GM12878 (cell line): ENCODE measurements at regions not wholly inside any gene's neighbourhood (a gene's known extent, or its start where the extent isn't known, plus 50 kb on each side); places are given as distances from the start of the nearest gene placed in this dataset.

Experiments used
- ATAC-seq: fragments of 200-7000 bp; cut with Tn5 transposase; 3 replicates; pipeline ENCODE4 v1.9.1; 2020; ENCODE audit warnings: mild to moderate bottlenecking, moderate library complexity
- BruUV-seq: library from RNA; stranded (reverse); fragments of 400-500 nt; replicated peaks from 2 replicates; lab custom pipeline; 2021; lab: Mats Ljungman, UMichigan
- CTCF ChIA-PET: fragments of 300-600 bp; sonication (Branson Sonifier 250); formaldehyde crosslinking; extraction: SDS; loops from one replicate; lab custom pipeline; 2021; ENCODE audit warnings: inconsistent platforms; lab: Yijun Ruan, JAX
- POLR2A ChIA-PET: fragments of 350-600 bp; formaldehyde crosslinking; extraction: SDS; loops from one replicate; lab custom pipeline; 2021; ENCODE audit warnings: inconsistent platforms; lab: Charles Lee
- RAD21 ChIA-PET: fragments of 300-600 bp; sonication (Branson Sonifier 250); formaldehyde crosslinking; loops from one replicate; lab custom pipeline; 2023; ENCODE audit warnings: antibody characterized with exemption; ENCODE audit not compliant: unreplicated experiment; lab: Charles Lee
- SMC1A ChIA-PET: fragments of 300-600 bp; sonication (Branson Sonifier 250); formaldehyde crosslinking; loops from one replicate; lab custom pipeline; 2023; ENCODE audit not compliant: unreplicated experiment, uncharacterized antibody; lab: Charles Lee
- DNase-seq: peaks from one replicate; pipeline ENCODE4 v3.0.0-alpha.2; 2011; ENCODE audit warnings: low read depth, low spot score
- FAIRE-seq: peaks from 3 replicates; lab custom pipeline; 2011; peaks lifted over from hg19 to GRCh38; lab: Jason Lieb, UNC
- H2AFZ ChIP-seq: 2 replicates; pipeline ENCODE4 v1.6.0; 2011; ENCODE audit warnings: low read depth, low read length, control low read depth; ENCODE audit not compliant: control insufficient read depth
- H3K27ac ChIP-seq: 2 replicates; pipeline ENCODE4 v1.5.1; 2011; ENCODE audit warnings: control low read depth; ENCODE audit not compliant: control insufficient read depth, insufficient read depth
- H3K27me3 ChIP-seq, 2 experiments: replicated peaks in 1 of 2; 2 replicates each; pipeline versions ENCODE4 v1.6.0 to v1.6.1; 2011; ENCODE audit warnings: low read length in 1 of 2; ENCODE audit not compliant: control insufficient read depth in 2 of 2, insufficient read depth in 2 of 2
- H3K36me3 ChIP-seq, 2 experiments: 2 replicates each; pipeline ENCODE4 v1.5.1; 2011; ENCODE audit warnings: low read length in 1 of 2; ENCODE audit not compliant: control insufficient read depth in 2 of 2, insufficient read depth in 2 of 2
- H3K4me1 ChIP-seq: 2 replicates; pipeline ENCODE4 v1.6.1; 2011; ENCODE audit warnings: mild to moderate bottlenecking, low read length, moderate library complexity, mixed read lengths; ENCODE audit not compliant: control insufficient read depth, insufficient read depth
- H3K4me2 ChIP-seq: 2 replicates; pipeline ENCODE4 v1.6.0; 2011; ENCODE audit warnings: control low read depth; ENCODE audit not compliant: control insufficient read depth, insufficient read depth
- H3K4me3 ChIP-seq: fragments of 200-600 bp; sonication (generic); 2 replicates; pipeline ENCODE4 v1.5.1; 2016
- H3K79me2 ChIP-seq: 2 replicates; pipeline ENCODE4 v1.6.0; 2011; ENCODE audit warnings: low read length; ENCODE audit not compliant: control insufficient read depth, insufficient read depth
- H3K9ac ChIP-seq: 2 replicates; pipeline ENCODE4 v1.8.0; 2011; ENCODE audit warnings: low read length, control low read depth, mixed read lengths; ENCODE audit not compliant: control insufficient read depth, insufficient read depth
- H3K9me3 ChIP-seq: replicated peaks from 3 replicates; pipeline ENCODE4 v1.5.1; 2011; ENCODE audit warnings: mild to moderate bottlenecking, low read length; ENCODE audit not compliant: control insufficient read depth, insufficient read depth
- H4K20me1 ChIP-seq: 2 replicates; pipeline ENCODE4 v1.6.0; 2011; ENCODE audit not compliant: control insufficient read depth, insufficient read depth
- HDAC2 ChIP-seq: fragments of 200-600 bp; sonication (generic); IDR thresholded peaks from 2 replicates; pipeline ENCODE4 v1.6.1; 2017
- IRF4 ChIP-seq: IDR thresholded peaks from 2 replicates; pipeline ENCODE4 v1.6.1; 2011; ENCODE audit warnings: low read depth, low read length
- PAX5 ChIP-seq: IDR thresholded peaks from 2 replicates; pipeline ENCODE4 v1.6.1; 2011; ENCODE audit warnings: low read depth, low read length, borderline replicate concordance
- POLR2A ChIP-seq: IDR thresholded peaks from 2 replicates; pipeline ENCODE4 v1.6.1; 2011; ENCODE audit warnings: low read depth, mild to moderate bottlenecking, low read length
- YBX1 ChIP-seq: fragments of 450-650 bp; IDR thresholded peaks from 2 replicates; pipeline ENCODE4 v1.6.1; 2016; ENCODE audit warnings: antibody characterized with exemption
- WGBS: methylation state at CpG from one replicate; pipeline ENCODE4 v1.1.6; 2016; ENCODE audit warnings: low lambda C conversion rate; ENCODE audit not compliant: insufficient replicate concordance, insufficient coverage; ENCODE audit errors: missing lambda C conversion rate; 5-methylcytosine and 5-hydroxymethylcytosine counted together
- in situ Hi-C: fragments of 300-500 bp; cut with MboI; formaldehyde crosslinking; loops from 9 replicates; pipeline ENCODE4 v1.14.3; 2018; ENCODE audit warnings: mixed read lengths
- intact Hi-C: fragments of 100-400 bp; cut with micrococcal nuclease; formaldehyde crosslinking; loops from one replicate; pipeline ENCODE4 v1.14.2; 2022; ENCODE audit not compliant: unreplicated experiment
- TF ChIP-seq, protein P1 (sequence below): fragments of 450-650 bp; IDR thresholded peaks from 2 replicates; pipeline ENCODE4 v1.6.1; 2018; ENCODE audit warnings: mild to moderate bottlenecking, low read depth, moderate library complexity; ENCODE audit not compliant: partially characterized antibody

DNA sequence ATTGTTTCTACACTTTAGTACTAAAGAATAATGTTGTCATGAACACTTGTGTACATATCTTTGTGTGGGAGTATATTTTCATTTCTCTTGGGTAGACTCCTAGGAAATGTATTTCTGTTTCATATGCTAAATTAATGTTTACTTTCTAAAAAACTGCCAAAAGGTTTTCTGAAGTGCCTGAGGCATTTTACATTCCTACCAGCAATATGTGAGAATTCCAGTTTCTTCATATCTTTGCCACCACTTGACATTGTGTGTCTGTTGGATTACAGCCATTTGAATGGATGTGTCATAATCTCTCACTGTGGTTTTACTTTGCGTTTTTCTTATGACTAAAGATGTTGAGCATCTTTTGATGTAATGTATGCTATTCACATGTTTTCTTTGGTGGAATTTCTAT is 428.2 kb upstream of the KCNH7 start:
- H3K27ac ChIP-seq, result no peak overlapping the region
- no peaks in the 10 kb centered on the region for H3K4me1 ChIP-seq
- ATAC-seq, result no peak
- in situ Hi-C loops (no loop called here), intact Hi-C loops (no loop called here)
- RAD21 ChIA-PET, result no interaction called here
- H3K9ac ChIP-seq, result no peak overlapping the region
- no peak overlapping the region for H3K4me2 ChIP-seq
- H3K27me3 ChIP-seq, result no peaks in the 10 kb centered on the region
- H4K20me1 ChIP-seq, result no peaks in the 10 kb centered on the region
- POLR2A ChIA-PET, result no interaction called here
- no peak overlapping the region for H3K4me3 ChIP-seq
- SMC1A ChIA-PET, result no interaction called here
- TF ChIP-seq YBX1, result no peak
- TF ChIP-seq, protein P1, sequence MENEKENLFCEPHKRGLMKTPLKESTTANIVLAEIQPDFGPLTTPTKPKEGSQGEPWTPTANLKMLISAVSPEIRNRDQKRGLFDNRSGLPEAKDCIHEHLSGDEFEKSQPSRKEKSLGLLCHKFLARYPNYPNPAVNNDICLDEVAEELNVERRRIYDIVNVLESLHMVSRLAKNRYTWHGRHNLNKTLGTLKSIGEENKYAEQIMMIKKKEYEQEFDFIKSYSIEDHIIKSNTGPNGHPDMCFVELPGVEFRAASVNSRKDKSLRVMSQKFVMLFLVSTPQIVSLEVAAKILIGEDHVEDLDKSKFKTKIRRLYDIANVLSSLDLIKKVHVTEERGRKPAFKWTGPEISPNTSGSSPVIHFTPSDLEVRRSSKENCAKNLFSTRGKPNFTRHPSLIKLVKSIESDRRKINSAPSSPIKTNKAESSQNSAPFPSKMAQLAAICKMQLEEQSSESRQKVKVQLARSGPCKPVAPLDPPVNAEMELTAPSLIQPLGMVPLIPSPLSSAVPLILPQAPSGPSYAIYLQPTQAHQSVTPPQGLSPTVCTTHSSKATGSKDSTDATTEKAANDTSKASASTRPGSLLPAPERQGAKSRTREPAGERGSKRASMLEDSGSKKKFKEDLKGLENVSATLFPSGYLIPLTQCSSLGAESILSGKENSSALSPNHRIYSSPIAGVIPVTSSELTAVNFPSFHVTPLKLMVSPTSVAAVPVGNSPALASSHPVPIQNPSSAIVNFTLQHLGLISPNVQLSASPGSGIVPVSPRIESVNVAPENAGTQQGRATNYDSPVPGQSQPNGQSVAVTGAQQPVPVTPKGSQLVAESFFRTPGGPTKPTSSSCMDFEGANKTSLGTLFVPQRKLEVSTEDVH, result no peak
- no peak for TF ChIP-seq POLR2A
- TF ChIP-seq, all 136 proteins: peak for 0
- H3K9me3 ChIP-seq, result no peaks in the 10 kb centered on the region
- CTCF ChIA-PET, result no interaction called here
- FAIRE-seq (peak; percentile 18), DNase-seq (no peak)
- H3K36me3 ChIP-seq, result no peaks in the 10 kb centered on the region
- H2AFZ ChIP-seq, result no peak overlapping the region
- no TSS peak for BruUV-seq
- H3K79me2 ChIP-seq, result no peaks in the 10 kb centered on the region
- 0% methylated on average over 1 of the region's 1 CpG for WGBS

DNA sequence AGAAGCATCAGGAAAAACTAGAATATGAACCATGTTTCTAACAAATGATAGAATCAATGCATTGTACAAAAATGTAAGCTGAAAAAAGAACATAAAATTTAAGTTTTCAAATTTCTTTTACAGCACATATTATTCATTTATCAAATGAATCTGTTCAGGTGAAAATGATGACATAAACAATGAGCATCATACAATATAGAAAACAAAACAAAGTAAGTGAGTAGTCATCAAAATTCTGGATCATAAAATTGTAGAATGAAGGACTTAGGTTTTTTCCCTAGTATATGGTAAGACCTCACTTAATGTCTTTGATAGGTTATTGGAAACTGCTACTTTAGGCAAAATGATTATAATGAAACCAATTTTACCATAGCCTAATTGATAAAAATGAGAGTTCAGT is 427.0 kb upstream of the KCNH7 start:
- Histone ChIP-seq H3K4me1 (no peaks in the 10 kb centered on the region), H3K36me3 (no peaks in the 10 kb centered on the region), H3K27me3 (no peaks in the 10 kb centered on the region), H3K9ac (no peak overlapping the region), H3K4me3 (no peak overlapping the region), H3K9me3 (no peaks in the 10 kb centered on the region), H4K20me1 (no peaks in the 10 kb centered on the region), H3K27ac (no peak overlapping the region), H3K79me2 (no peaks in the 10 kb centered on the region), H2AFZ (no peak overlapping the region), H3K4me2 (no peak overlapping the region)
- CTCF ChIA-PET, result no interaction called here
- POLR2A ChIA-PET, result no interaction called here
- SMC1A ChIA-PET, result no interaction called here
- DNase-seq (no peak), FAIRE-seq (no peak), ATAC-seq (no peak)
- intact Hi-C loops, result no loop called here
- in situ Hi-C loops, result no loop called here
- TF ChIP-seq PAX5, result no peak
- no peak for TF ChIP-seq IRF4
- TF ChIP-seq HDAC2, result no peak
- BruUV-seq, result no TSS peak
- RAD21 ChIA-PET, result no interaction called here
